Fibroblast of skin of scalp (primary cell): ENCODE measurements at regions not wholly inside any gene's neighbourhood (a gene's known extent, or its start where the extent isn't known, plus 50 kb on each side); places are given as distances from the start of the nearest gene placed in this dataset.
"Not testable (repeated sequence)": the region's sequence is repeated elsewhere in the genome, so short reads cannot be mapped to it uniquely, and the experiment has no call there.

ENCODE experiments used
- DNase-seq: peaks from one replicate; pipeline ENCODE4 v3.0.0-alpha.2; 2013

GRCh38 chrX:25646156-25646555 is 492.0 kb upstream of the MAGEB18 start:
- DNase-seq: no peak

- no peak for DNase-seq
Observed at GRCh38 chrX:25648790-25649189, 489.4 kb upstream of the MAGEB18 start.

- no peak for DNase-seq
Observed at GRCh38 chrX:25650216-25650820, 487.8 kb upstream of the MAGEB18 start.

- no peak for DNase-seq
Observed at GRCh38 chrX:25659317-25659716, 478.8 kb upstream of the MAGEB18 start.

GRCh38 chrX:25663701-25664100 is 474.4 kb upstream of the MAGEB18 start:
- no peak for DNase-seq

GRCh38 chrX:25665431-25665830 is 472.7 kb upstream of the MAGEB18 start:
- DNase-seq: no peak

- DNase-seq: no peak
Observed at GRCh38 chrX:25667681-25668080, 470.5 kb upstream of the MAGEB18 start.

GRCh38 chrX:25674776-25675175 is 463.4 kb upstream of the MAGEB18 start:
- DNase-seq: no peak

GRCh38 chrX:25701876-25702275 is 436.3 kb upstream of the MAGEB18 start:
- DNase-seq: no peak

GRCh38 chrX:25717122-25717521 is 421.0 kb upstream of the MAGEB18 start:
- DNase-seq: no peak

GRCh38 chrX:25721564-25721963 is 416.6 kb upstream of the MAGEB18 start:
- peak; percentile 2 for DNase-seq

GRCh38 chrX:25726539-25726938 is 411.6 kb upstream of the MAGEB18 start:
- DNase-seq: peak; percentile 0

- no peak for DNase-seq
Observed at GRCh38 chrX:25733148-25733547, 405.0 kb upstream of the MAGEB18 start.

- DNase-seq: no peak
Observed at GRCh38 chrX:25737540-25737939, 400.6 kb upstream of the MAGEB18 start.

GRCh38 chrX:25742334-25742733 is 395.8 kb upstream of the MAGEB18 start:
- DNase-seq: no peak

GRCh38 chrX:25754399-25754798 is 383.7 kb upstream of the MAGEB18 start:
- no peak for DNase-seq

- no peak for DNase-seq
Observed at GRCh38 chrX:25755194-25755593, 382.9 kb upstream of the MAGEB18 start.

GRCh38 chrX:25762656-25763055 is 375.5 kb upstream of the MAGEB18 start:
- no peak for DNase-seq

GRCh38 chrX:25771853-25772252 is 366.3 kb upstream of the MAGEB18 start:
- DNase-seq: not testable (repeated sequence)

GRCh38 chrX:25797796-25798195 is 340.3 kb upstream of the MAGEB18 start:
- peak; percentile 1 for DNase-seq

- no peak for DNase-seq
Observed at GRCh38 chrX:25805744-25806143, 332.4 kb upstream of the MAGEB18 start.

GRCh38 chrX:25807022-25807421 is 331.1 kb upstream of the MAGEB18 start:
- no peak for DNase-seq

- peak; percentile 36 for DNase-seq
Observed at GRCh38 chrX:25810202-25810601, 327.9 kb upstream of the MAGEB18 start.

- DNase-seq: no peak
Observed at GRCh38 chrX:25819879-25820278, 318.3 kb upstream of the MAGEB18 start.

- DNase-seq: no peak
Observed at GRCh38 chrX:25851141-25851540, 287.0 kb upstream of the MAGEB18 start.
